ENCODE measurements at regions not wholly inside any gene's neighbourhood (a gene's known extent, or its start where the extent isn't known, plus 50 kb on each side); places are given as distances from the start of the nearest gene placed in this dataset.

DNA sequence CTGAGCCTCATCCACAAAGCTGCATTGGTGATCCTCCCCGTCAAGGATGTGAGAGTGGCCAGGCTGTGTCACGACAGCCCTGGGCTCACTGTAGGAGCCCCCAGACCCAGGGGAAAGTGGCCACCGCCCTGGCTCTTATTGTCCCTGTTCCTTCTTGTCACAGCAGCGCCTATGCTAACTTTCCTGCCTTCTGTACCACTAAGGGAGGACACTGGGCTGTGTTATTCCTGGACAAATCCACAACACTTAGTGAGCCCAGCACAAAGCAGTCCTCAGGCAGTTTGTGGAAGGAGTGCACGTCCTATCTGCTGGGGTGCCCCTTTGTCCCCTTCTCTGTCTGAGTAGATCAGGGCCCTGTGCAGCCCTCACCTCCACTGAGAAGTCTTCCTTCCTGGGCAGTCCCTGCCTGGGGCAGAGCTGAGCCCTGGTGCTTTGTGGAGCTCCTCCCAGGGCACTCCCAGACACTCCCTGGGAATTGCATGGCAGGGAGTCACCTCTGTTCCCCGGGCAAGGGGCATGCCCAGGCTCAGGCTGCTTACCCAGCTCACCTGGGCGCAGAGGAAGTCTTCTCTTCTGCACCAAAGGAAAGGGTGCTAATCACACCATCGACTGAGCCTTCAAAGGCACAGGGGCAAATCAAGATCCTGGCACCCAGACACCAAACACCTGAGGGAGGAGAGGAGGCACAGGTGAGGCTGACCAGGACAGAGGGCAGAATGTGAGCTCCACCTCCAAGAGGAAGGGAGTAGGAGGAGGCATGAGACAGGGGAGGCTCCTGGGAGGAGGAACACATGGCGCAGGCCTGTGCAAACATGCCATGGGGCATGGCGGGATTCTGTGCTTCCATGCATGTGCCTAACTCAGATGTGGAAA is 138.7 kb downstream of the KLF13 start:
- H3K9me3 ChIP-seq (ENCODE audit: control insufficient read depth, low read length): no peaks in the 10 kb centered on the region
- WGBS, 2 experiments (ENCODE audit: insufficient coverage in 2 of 2): 87 to 88% methylated on average over 9 of the region's 10 CpGs
- no peaks in the 10 kb centered on the region for H3K4me1 ChIP-seq (ENCODE audit: control insufficient read depth, insufficient read depth, low read length, poor library complexity, severe bottlenecking)
- no peak overlapping the region for H3K27ac ChIP-seq (ENCODE audit: low read depth, low read length, severe bottlenecking)
- no peaks in the 10 kb centered on the region for H3K36me3 ChIP-seq (ENCODE audit: control insufficient read depth, insufficient read depth, low read length)
- no peak overlapping the region for H3K4me3 ChIP-seq (ENCODE audit: extremely low read depth, insufficient read depth, low read length, poor library complexity, severe bottlenecking)

DNA sequence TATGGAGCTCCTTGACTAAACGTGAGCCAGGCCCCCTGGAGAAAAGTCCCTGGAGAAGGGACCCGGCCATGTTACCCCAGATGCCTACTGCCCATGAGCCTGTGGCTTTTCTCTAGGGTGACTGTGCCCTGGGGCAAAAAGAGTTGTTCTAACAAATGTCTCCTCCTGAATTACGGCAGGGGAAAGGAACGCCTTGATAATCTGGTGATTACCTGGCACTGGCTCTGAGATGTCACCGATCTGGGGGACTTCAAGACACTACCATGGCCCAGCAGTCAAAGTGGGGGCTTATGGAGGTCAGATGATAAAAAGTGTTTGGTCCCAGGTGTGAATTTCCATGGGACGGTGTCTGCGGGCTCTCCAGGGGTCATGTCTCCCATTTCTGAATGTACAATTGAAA is 140.7 kb downstream of the KLF13 start:
- H3K9me3 ChIP-seq (ENCODE audit: control insufficient read depth, low read length): no peaks in the 10 kb centered on the region

DNA sequence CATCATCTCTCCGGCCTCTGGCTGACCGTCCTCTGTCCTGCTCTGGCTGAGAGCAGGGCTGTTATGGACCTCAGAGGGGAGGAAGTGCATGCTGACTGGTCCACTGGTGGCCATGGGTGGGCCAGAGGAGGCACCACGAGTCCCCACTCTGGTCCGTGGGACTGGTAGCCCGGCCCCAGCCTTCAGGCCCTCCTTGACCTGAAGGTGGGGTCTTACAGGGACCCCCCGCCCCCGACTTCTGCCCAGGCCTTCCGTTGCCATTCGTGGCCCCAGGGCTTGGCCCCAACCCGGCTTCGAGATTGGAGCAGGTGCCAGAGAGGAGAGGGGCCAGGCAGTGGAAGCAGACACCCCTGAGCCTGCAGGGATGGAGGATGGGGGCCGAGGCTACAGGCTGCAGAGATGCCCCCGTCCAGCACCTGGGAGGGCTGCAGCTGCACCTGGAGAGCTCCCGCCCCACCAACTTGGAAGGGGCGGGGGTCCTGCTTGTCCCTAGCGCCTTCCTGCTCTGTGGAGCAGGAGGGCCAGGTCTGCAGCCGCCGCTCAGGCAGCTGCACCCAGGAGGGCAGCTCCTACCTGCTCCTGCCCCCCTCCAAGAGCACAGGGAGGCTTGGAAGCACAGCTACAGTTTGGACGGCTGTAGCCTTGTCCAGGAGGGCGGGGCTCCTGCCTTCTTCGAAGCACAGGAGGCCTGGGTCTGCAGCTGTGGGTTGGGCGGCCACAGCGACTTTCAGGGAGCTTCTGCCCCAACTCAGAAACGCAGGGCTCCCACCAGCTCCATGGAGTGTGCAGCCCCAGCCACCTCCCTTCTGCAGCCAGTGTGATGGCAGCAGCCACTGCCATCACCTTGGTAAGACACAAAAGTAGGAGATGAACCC is 142.5 kb downstream of the KLF13 start:
- H3K4me1 ChIP-seq (ENCODE audit: control insufficient read depth, insufficient read depth, low read length, poor library complexity, severe bottlenecking): peaks cover 13% of the 10 kb centered on the region
- no peak overlapping the region for H3K4me3 ChIP-seq (ENCODE audit: extremely low read depth, insufficient read depth, low read length, poor library complexity, severe bottlenecking)
- WGBS, 2 experiments (ENCODE audit: insufficient coverage in 2 of 2): 86 to 92% methylated on average over 19 to 20 of the region's 24 CpGs

More for the DNA sequence above, 140.7 kb downstream of the KLF13 start:
- Histone ChIP-seq H3K36me3 (ENCODE audit: control insufficient read depth, insufficient read depth, low read length) (no peaks in the 10 kb centered on the region), H3K4me1 (ENCODE audit: control insufficient read depth, insufficient read depth, low read length, poor library complexity, severe bottlenecking) (peaks cover 12% of the 10 kb centered on the region), H3K27ac (ENCODE audit: low read depth, low read length, severe bottlenecking) (no peak overlapping the region), H3K4me3 (ENCODE audit: extremely low read depth, insufficient read depth, low read length, poor library complexity, severe bottlenecking) (no peak overlapping the region)
- WGBS, 2 experiments (ENCODE audit: insufficient coverage in 2 of 2): 81 to 92% methylated on average over 6 to 7 of the region's 7 CpGs

DNA sequence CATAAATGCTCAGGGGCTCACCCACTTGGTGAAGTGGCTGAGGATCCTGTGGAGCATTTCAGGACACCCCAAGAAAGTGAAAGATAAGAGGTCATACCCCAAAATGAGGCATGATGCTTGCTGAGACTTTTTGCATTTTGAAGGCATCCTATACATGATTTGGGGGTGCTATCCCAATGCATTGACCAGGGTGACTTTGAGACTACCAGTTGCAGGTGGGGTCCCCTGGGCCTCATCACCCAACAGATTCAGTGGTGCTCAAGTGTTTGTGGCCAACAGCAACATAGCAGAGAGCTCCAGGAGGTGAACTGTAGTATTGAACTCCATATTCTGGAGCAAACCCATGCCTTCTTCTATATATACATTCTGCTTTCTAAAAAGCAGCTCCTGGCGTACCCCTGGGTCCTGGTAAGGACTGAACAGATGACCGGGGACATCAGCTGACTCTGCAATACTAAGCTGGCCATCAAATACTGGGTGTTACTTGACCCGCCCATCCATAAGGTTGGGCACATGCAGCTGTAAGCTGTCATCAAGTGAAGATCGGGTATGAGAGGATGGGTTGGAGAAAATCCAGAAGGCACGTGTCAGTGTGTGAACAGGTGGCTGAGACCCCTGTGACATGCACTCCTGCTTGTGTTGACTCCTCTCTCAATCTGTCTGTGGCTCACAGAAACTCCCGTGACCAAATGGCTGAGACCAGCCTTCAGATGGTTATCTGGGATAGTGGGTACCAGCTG is 143.3 kb downstream of the KLF13 start:
- Histone ChIP-seq H3K27ac (ENCODE audit: low read depth, low read length, severe bottlenecking) (no peak overlapping the region), H3K36me3 (ENCODE audit: control insufficient read depth, insufficient read depth, low read length) (no peaks in the 10 kb centered on the region), H3K9me3 (ENCODE audit: control insufficient read depth, low read length) (no peaks in the 10 kb centered on the region), H3K4me3 (ENCODE audit: extremely low read depth, insufficient read depth, low read length, poor library complexity, severe bottlenecking) (no peak overlapping the region), H3K4me1 (ENCODE audit: control insufficient read depth, insufficient read depth, low read length, poor library complexity, severe bottlenecking) (peaks cover 13% of the 10 kb centered on the region)
- 90 to 94% methylated on average over 6 of the region's 6 CpGs for WGBS, 2 experiments (ENCODE audit: insufficient coverage in 2 of 2)

More for the DNA sequence above, 142.5 kb downstream of the KLF13 start:
- no peaks in the 10 kb centered on the region for H3K36me3 ChIP-seq (ENCODE audit: control insufficient read depth, insufficient read depth, low read length)
- H3K27ac ChIP-seq (ENCODE audit: low read depth, low read length, severe bottlenecking): no peak overlapping the region
- no peaks in the 10 kb centered on the region for H3K9me3 ChIP-seq (ENCODE audit: control insufficient read depth, low read length)

DNA sequence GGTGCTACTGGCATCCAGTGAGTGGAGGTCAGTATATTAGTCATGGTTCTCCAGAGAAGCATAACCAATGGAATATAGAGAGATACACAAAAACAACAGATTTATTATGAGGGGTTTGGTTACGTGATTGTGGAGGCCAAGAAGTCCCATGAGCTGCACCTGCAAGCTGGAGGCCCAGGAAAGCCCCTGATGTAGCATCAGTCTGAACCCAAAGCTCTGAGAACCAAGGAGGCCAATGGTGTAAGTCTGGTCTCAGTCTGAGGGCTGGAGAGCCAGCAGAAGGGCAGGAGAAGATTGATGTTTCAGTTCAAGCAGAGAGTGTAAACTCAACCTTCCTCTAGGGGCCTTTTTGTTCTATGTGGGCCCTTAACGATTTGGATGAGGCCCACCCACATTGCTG is 144.1 kb downstream of the KLF13 start:
- H3K9me3 ChIP-seq (ENCODE audit: control insufficient read depth, low read length): no peaks in the 10 kb centered on the region
- H3K36me3 ChIP-seq (ENCODE audit: control insufficient read depth, insufficient read depth, low read length): no peaks in the 10 kb centered on the region
- peaks cover 13% of the 10 kb centered on the region for H3K4me1 ChIP-seq (ENCODE audit: control insufficient read depth, insufficient read depth, low read length, poor library complexity, severe bottlenecking)
- H3K4me3 ChIP-seq (ENCODE audit: extremely low read depth, insufficient read depth, low read length, poor library complexity, severe bottlenecking): no peak overlapping the region
- 45 to 100% methylated on average over 1 to 2 of the region's 2 CpGs for WGBS, 2 experiments (ENCODE audit: insufficient coverage in 2 of 2)
- no peak overlapping the region for H3K27ac ChIP-seq (ENCODE audit: low read depth, low read length, severe bottlenecking)

DNA sequence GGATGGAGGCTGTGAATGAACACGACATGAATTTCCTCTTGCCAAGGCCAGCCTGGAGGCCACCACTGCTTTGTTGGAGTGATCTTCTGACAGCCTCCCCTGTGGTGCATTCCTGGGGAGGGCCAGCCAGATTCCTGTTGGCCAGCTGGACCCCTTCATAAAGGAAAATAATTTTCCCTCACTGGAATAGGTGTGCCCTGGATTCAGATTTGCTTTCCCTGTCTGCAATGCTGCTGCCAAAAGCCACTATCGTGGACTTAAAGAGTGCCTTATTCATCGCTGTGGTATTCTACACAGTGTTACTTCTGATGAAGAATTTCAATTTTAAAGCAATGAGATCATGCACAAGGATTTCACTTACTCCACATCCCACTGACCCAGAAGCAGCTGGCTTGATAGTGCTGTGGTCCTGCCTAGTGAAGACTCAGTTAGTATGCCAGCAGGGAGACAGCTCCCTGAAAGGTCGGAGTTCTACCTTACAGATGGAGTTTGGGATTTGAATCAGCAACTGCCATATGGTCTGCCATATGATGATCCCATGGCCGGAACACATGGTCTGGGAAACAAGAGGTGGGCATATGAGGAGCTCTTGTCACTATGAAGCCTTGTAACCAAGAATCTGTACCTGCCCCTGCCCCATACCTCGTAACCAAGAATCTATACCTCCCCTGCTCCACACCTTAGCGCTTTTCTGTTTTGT is 145.2 kb downstream of the KLF13 start:
- WGBS, 2 experiments (ENCODE audit: insufficient coverage in 2 of 2): 89 to 93% methylated on average over 4 to 6 of the region's 7 CpGs
- H3K36me3 ChIP-seq (ENCODE audit: control insufficient read depth, insufficient read depth, low read length): no peaks in the 10 kb centered on the region
- H3K27ac ChIP-seq (ENCODE audit: low read depth, low read length, severe bottlenecking): no peak overlapping the region
- H3K9me3 ChIP-seq (ENCODE audit: control insufficient read depth, low read length): no peaks in the 10 kb centered on the region
- H3K4me1 ChIP-seq (ENCODE audit: control insufficient read depth, insufficient read depth, low read length, poor library complexity, severe bottlenecking): peaks cover 13% of the 10 kb centered on the region
- no peak overlapping the region for H3K4me3 ChIP-seq (ENCODE audit: extremely low read depth, insufficient read depth, low read length, poor library complexity, severe bottlenecking)

DNA sequence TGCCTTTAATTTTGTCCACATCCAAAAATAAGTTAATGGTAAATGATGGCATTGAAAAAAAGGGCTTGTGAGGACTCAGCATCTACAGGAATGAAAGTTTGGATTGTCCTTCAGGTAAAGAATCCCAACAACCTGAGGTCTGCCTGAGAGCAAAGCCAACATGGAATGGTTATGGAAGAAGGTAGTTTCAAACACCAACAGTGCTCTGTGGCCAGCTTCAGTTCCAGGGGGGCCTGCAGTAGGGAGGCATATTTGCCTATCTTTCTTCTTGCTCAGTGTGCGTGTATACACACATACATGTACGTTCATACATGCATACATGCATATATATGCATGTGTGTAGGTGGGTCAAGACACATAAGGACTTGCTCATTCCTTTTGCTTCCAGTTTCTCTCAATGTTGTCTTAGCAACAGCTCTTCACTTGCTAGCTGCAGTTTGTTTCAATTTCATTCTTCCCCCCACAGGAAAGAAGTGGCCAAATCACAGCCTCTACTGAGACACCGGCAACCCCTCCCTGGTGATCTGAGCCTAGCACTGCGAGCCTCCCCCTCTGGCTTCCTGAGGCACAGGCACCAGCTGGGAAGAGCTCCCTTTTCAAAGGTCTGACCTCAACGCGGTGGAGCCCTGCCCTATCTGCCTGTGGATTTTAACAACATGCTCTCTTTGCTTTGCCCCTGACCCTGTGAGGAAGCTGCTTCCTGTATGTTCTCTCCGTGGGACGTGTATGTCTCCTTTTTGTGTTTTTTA is 146.2 kb downstream of the KLF13 start:
- WGBS, 2 experiments (ENCODE audit: insufficient coverage in 2 of 2): 31 to 32% methylated on average over 4 to 6 of the region's 8 CpGs
- H3K36me3 ChIP-seq (ENCODE audit: control insufficient read depth, insufficient read depth, low read length): no peaks in the 10 kb centered on the region
- no peaks in the 10 kb centered on the region for H3K9me3 ChIP-seq (ENCODE audit: control insufficient read depth, low read length)
- H3K4me3 ChIP-seq (ENCODE audit: extremely low read depth, insufficient read depth, low read length, poor library complexity, severe bottlenecking): no peak overlapping the region
- no peak overlapping the region for H3K27ac ChIP-seq (ENCODE audit: low read depth, low read length, severe bottlenecking)
- peaks cover 13% of the 10 kb centered on the region for H3K4me1 ChIP-seq (ENCODE audit: control insufficient read depth, insufficient read depth, low read length, poor library complexity, severe bottlenecking)

DNA sequence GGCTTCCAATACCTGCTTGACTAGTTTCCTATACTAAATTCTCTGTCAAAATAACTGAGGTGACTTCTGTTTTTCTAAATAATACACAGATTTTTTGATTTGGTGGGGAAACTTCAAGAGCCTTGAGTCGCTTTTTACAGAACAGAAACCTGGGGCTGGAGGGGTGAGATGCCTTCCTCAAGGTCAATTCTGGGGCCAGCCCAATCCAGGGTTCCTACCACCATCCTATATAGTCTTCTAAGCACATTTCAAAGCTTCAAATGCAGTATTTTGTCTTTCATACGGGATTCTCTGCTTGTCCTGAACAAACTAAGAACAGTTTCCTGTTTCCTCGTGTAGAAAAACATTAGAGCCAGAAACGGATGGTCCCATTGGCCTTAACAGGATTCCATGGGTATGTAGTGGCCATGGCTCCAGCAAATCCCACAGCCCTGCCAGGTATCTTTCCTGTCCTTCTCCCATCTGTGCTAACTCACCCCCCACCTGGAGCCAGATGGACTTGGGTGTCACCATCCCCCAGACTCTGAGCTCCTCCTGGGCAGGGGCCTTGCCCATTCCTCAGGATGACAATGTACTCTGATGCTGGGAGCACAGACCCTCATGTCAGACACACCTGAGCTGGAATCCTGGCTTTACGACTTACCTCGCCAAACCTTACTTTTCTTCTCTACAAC is 146.9 kb downstream of the KLF13 start:
- WGBS, 2 experiments (ENCODE audit: insufficient coverage in 2 of 2): 78 to 82% methylated on average over 5 of the region's 6 CpGs
- Histone ChIP-seq H3K4me3 (ENCODE audit: extremely low read depth, insufficient read depth, low read length, poor library complexity, severe bottlenecking) (no peak overlapping the region), H3K9me3 (ENCODE audit: control insufficient read depth, low read length) (no peaks in the 10 kb centered on the region), H3K36me3 (ENCODE audit: control insufficient read depth, insufficient read depth, low read length) (no peaks in the 10 kb centered on the region), H3K4me1 (ENCODE audit: control insufficient read depth, insufficient read depth, low read length, poor library complexity, severe bottlenecking) (peaks cover 13% of the 10 kb centered on the region), H3K27ac (ENCODE audit: low read depth, low read length, severe bottlenecking) (no peak overlapping the region)

DNA sequence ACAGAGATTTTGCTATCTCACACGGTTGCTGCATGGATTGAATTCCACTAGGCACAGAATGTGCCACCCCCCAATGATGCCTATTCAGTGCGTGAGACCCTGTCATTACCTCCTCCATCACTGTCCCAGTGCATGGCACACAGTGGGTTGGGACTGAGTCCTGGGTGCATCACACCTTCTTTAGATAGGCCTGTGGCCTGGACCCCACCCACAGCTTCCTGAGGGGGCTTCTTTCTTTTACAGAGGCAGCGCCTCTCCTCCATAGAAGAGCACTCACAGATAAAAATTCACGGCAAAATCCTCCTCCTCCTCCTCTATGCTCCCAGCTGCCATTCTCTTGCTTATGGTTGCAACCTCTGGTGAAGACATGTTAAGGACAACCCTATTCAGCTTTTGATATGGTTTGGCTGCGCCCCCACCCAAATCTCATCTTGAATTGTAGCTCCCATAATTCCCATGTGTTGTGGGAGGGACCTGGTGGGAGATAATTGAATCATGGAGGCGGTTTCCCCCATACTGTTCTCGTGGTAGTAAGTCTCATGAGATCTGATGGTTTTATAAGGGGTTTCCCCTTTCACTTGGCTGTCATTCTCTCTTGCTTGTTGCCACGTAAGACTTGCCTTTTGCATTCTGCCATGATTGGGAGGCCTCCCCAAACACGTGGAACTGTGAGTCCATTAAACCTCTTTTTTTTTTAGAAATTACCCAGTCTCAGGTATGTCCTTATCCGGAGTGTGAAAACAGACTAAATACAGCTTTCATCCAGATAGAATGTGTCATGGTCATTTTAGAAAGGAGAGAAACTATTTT is 147.6 kb downstream of the KLF13 start:
- 91 to 93% methylated on average over 3 to 7 of the region's 10 CpGs for WGBS, 2 experiments (ENCODE audit: insufficient coverage in 2 of 2)
- Histone ChIP-seq H3K36me3 (ENCODE audit: control insufficient read depth, insufficient read depth, low read length) (no peaks in the 10 kb centered on the region), H3K4me1 (ENCODE audit: control insufficient read depth, insufficient read depth, low read length, poor library complexity, severe bottlenecking) (peaks cover 13% of the 10 kb centered on the region), H3K9me3 (ENCODE audit: control insufficient read depth, low read length) (no peaks in the 10 kb centered on the region), H3K27ac (ENCODE audit: low read depth, low read length, severe bottlenecking) (no peak overlapping the region), H3K4me3 (ENCODE audit: extremely low read depth, insufficient read depth, low read length, poor library complexity, severe bottlenecking) (no peak overlapping the region)

All from mesodermal cell (in vitro differentiated cells).